GM12878 (cell line): ENCODE measurements at regions not wholly inside any gene's neighbourhood (a gene's known extent, or its start where the extent isn't known, plus 50 kb on each side); places are given as distances from the start of the nearest gene placed in this dataset.

Experiments
- ATAC-seq: fragments of 200-7000 bp; cut with Tn5 transposase; 3 replicates; pipeline ENCODE4 v1.9.1; 2020; ENCODE audit warnings: mild to moderate bottlenecking, moderate library complexity
- BruUV-seq: library from RNA; stranded (reverse); fragments of 400-500 nt; replicated peaks from 2 replicates; lab custom pipeline; 2021; lab: Mats Ljungman, UMichigan
- CTCF ChIA-PET: fragments of 300-600 bp; sonication (Branson Sonifier 250); formaldehyde crosslinking; extraction: SDS; loops from one replicate; lab custom pipeline; 2021; ENCODE audit warnings: inconsistent platforms; lab: Yijun Ruan, JAX
- POLR2A ChIA-PET: fragments of 350-600 bp; formaldehyde crosslinking; extraction: SDS; loops from one replicate; lab custom pipeline; 2021; ENCODE audit warnings: inconsistent platforms; lab: Charles Lee
- RAD21 ChIA-PET: fragments of 300-600 bp; sonication (Branson Sonifier 250); formaldehyde crosslinking; loops from one replicate; lab custom pipeline; 2023; ENCODE audit warnings: antibody characterized with exemption; ENCODE audit not compliant: unreplicated experiment; lab: Charles Lee
- SMC1A ChIA-PET: fragments of 300-600 bp; sonication (Branson Sonifier 250); formaldehyde crosslinking; loops from one replicate; lab custom pipeline; 2023; ENCODE audit not compliant: unreplicated experiment, uncharacterized antibody; lab: Charles Lee
- DNase-seq: peaks from one replicate; pipeline ENCODE4 v3.0.0-alpha.2; 2011; ENCODE audit warnings: low read depth, low spot score
- FAIRE-seq: peaks from 3 replicates; lab custom pipeline; 2011; peaks lifted over from hg19 to GRCh38; lab: Jason Lieb, UNC
- H2AFZ ChIP-seq: 2 replicates; pipeline ENCODE4 v1.6.0; 2011; ENCODE audit warnings: low read depth, low read length, control low read depth; ENCODE audit not compliant: control insufficient read depth
- H3K27ac ChIP-seq: 2 replicates; pipeline ENCODE4 v1.5.1; 2011; ENCODE audit warnings: control low read depth; ENCODE audit not compliant: control insufficient read depth, insufficient read depth
- H3K27me3 ChIP-seq, 2 experiments: replicated peaks in 1 of 2; 2 replicates each; pipeline versions ENCODE4 v1.6.0 to v1.6.1; 2011; ENCODE audit warnings: low read length in 1 of 2; ENCODE audit not compliant: control insufficient read depth in 2 of 2, insufficient read depth in 2 of 2
- H3K36me3 ChIP-seq, 2 experiments: 2 replicates each; pipeline ENCODE4 v1.5.1; 2011; ENCODE audit warnings: low read length in 1 of 2; ENCODE audit not compliant: control insufficient read depth in 2 of 2, insufficient read depth in 2 of 2
- H3K4me1 ChIP-seq: 2 replicates; pipeline ENCODE4 v1.6.1; 2011; ENCODE audit warnings: mild to moderate bottlenecking, low read length, moderate library complexity, mixed read lengths; ENCODE audit not compliant: control insufficient read depth, insufficient read depth
- H3K4me2 ChIP-seq: 2 replicates; pipeline ENCODE4 v1.6.0; 2011; ENCODE audit warnings: control low read depth; ENCODE audit not compliant: control insufficient read depth, insufficient read depth
- H3K4me3 ChIP-seq: fragments of 200-600 bp; sonication (generic); 2 replicates; pipeline ENCODE4 v1.5.1; 2016
- H3K79me2 ChIP-seq: 2 replicates; pipeline ENCODE4 v1.6.0; 2011; ENCODE audit warnings: low read length; ENCODE audit not compliant: control insufficient read depth, insufficient read depth
- H3K9ac ChIP-seq: 2 replicates; pipeline ENCODE4 v1.8.0; 2011; ENCODE audit warnings: low read length, control low read depth, mixed read lengths; ENCODE audit not compliant: control insufficient read depth, insufficient read depth
- H3K9me3 ChIP-seq: replicated peaks from 3 replicates; pipeline ENCODE4 v1.5.1; 2011; ENCODE audit warnings: mild to moderate bottlenecking, low read length; ENCODE audit not compliant: control insufficient read depth, insufficient read depth
- H4K20me1 ChIP-seq: 2 replicates; pipeline ENCODE4 v1.6.0; 2011; ENCODE audit not compliant: control insufficient read depth, insufficient read depth
- CEBPZ ChIP-seq: fragments of 150-350 bp; IDR thresholded peaks from 2 replicates; pipeline ENCODE4 v1.6.1; 2016; ENCODE audit warnings: low read depth, low read length
- CHD4 ChIP-seq: fragments of 200-600 bp; sonication (generic); IDR thresholded peaks from 2 replicates; pipeline ENCODE4 v1.6.1; 2016; ENCODE audit warnings: mild to moderate bottlenecking
- CUX1 ChIP-seq: IDR thresholded peaks from 2 replicates; pipeline ENCODE4 v1.6.1; 2012; ENCODE audit warnings: improper control_type of control experiment, low read depth, low read length; ENCODE audit not compliant: insufficient replicate concordance
- EED ChIP-seq: sonication (generic); IDR thresholded peaks from 2 replicates; pipeline ENCODE4 v1.6.1; 2016; ENCODE audit warnings: antibody characterized with exemption, low read depth
- JUNB ChIP-seq: IDR thresholded peaks from 2 replicates; pipeline ENCODE4 v1.6.1; 2016; ENCODE audit warnings: antibody characterized with exemption, mild to moderate bottlenecking
- LARP7 ChIP-seq: fragments of 450-650 bp; IDR thresholded peaks from 2 replicates; pipeline ENCODE4 v1.6.1; 2017; ENCODE audit warnings: mild to moderate bottlenecking
- MYB ChIP-seq: fragments of 150-350 bp; IDR thresholded peaks from 2 replicates; pipeline ENCODE4 v1.6.1; 2014; ENCODE audit warnings: mild to moderate bottlenecking, low read depth, low read length, borderline replicate concordance
- NKRF ChIP-seq: fragments of 450-650 bp; conservative IDR thresholded peaks from 2 replicates; pipeline ENCODE4 v1.6.1; 2017; ENCODE audit warnings: mild to moderate bottlenecking, moderate library complexity
- PBX3 ChIP-seq: IDR thresholded peaks from 2 replicates; pipeline ENCODE4 v1.6.1; 2011; ENCODE audit warnings: mild to moderate bottlenecking, low read depth, low read length, moderate library complexity; ENCODE audit not compliant: insufficient replicate concordance
- USF1 ChIP-seq: IDR thresholded peaks from 2 replicates; pipeline ENCODE4 v1.6.1; 2011; ENCODE audit warnings: borderline replicate concordance, low read depth, mild to moderate bottlenecking, moderate library complexity, mixed read lengths, low read length; ENCODE audit not compliant: insufficient read depth; ENCODE audit errors: extremely low read length
- WGBS: methylation state at CpG from one replicate; pipeline ENCODE4 v1.1.6; 2016; ENCODE audit warnings: low lambda C conversion rate; ENCODE audit not compliant: insufficient replicate concordance, insufficient coverage; ENCODE audit errors: missing lambda C conversion rate; 5-methylcytosine and 5-hydroxymethylcytosine counted together
- in situ Hi-C: fragments of 300-500 bp; cut with MboI; formaldehyde crosslinking; loops from 9 replicates; pipeline ENCODE4 v1.14.3; 2018; ENCODE audit warnings: mixed read lengths
- intact Hi-C: fragments of 100-400 bp; cut with micrococcal nuclease; formaldehyde crosslinking; loops from one replicate; pipeline ENCODE4 v1.14.2; 2022; ENCODE audit not compliant: unreplicated experiment

- ChIA-PET POLR2A (no interaction called here), SMC1A (interaction anchor here (2.1 kb wide), 1 partner anchor 8 kb away, joined by 5 read pairs; no protein-coding TSS in a partner anchor), RAD21 (no interaction called here), CTCF (interaction anchor here (1.5 kb wide), 1 partner anchor 10 kb away, joined by 6 read pairs; no protein-coding TSS in a partner anchor)
- FAIRE-seq: no peak
- no peak for DNase-seq
- in situ Hi-C loops (no loop called here), intact Hi-C loops (no loop called here)
- WGBS: 2% methylated on average over 7 of the region's 7 CpGs
- Histone ChIP-seq H3K36me3 (no peaks in the 10 kb centered on the region), H3K4me2 (no peak overlapping the region), H4K20me1 (no peaks in the 10 kb centered on the region), H3K27me3 (no peaks in the 10 kb centered on the region; a peak in 1 of 4 replicates), H3K9me3 (no peaks in the 10 kb centered on the region; the same call in 2 of the 3 replicates), H2AFZ (no peak overlapping the region), H3K27ac (no peak overlapping the region), H3K79me2 (no peaks in the 10 kb centered on the region), H3K9ac (no peak overlapping the region), H3K4me3 (no peak overlapping the region), H3K4me1 (no peaks in the 10 kb centered on the region)
- ATAC-seq: no peak
- no TSS peak for BruUV-seq
- TF ChIP-seq CHD4 (no peak), EED (no peak), CUX1 (no peak), USF1 (no peak), JUNB (no peak), NKRF (no peak), CEBPZ (no peak), PBX3 (no peak), LARP7 (no peak), MYB (no peak)
These were observed 135.3 kb upstream of the NT5E start for GRCh38 chr6:85314586-85314985.
